DMS153 treated with DMSO at 0.1 percent for 48 hours (cell line): ENCODE measurements at regions not wholly inside any gene's neighbourhood (a gene's known extent, or its start where the extent isn't known, plus 50 kb on each side); places are given as distances from the start of the nearest gene placed in this dataset.

Experiments used
- DNase-seq: peaks from one replicate; lab custom pipeline; 2025; ENCODE audit not compliant: unreplicated experiment; lab: John Stamatoyannopoulos, UW

GRCh38 chr16:16780588-16780987, 401.6 kb downstream of the NPIPA7 start:
- no peak for DNase-seq

GRCh38 chr16:16782153-16782552, 403.2 kb downstream of the NPIPA7 start:
- DNase-seq: no peak

- no peak for DNase-seq
These were observed 409.1 kb downstream of the NPIPA7 start for GRCh38 chr16:16788004-16788403.

- DNase-seq: no peak
These were observed 411.7 kb downstream of the NPIPA7 start for GRCh38 chr16:16790597-16790996.

GRCh38 chr16:16791051-16791450, 412.1 kb downstream of the NPIPA7 start:
- DNase-seq: no peak

- no peak for DNase-seq
These were observed 418.3 kb downstream of the NPIPA7 start for GRCh38 chr16:16797239-16797638.

GRCh38 chr16:16798504-16798903, 419.6 kb downstream of the NPIPA7 start:
- DNase-seq: no peak

GRCh38 chr16:16805809-16806208, 426.9 kb downstream of the NPIPA7 start:
- no peak for DNase-seq

- DNase-seq: no peak
These were observed 436.7 kb downstream of the NPIPA7 start for GRCh38 chr16:16815641-16816040.

GRCh38 chr16:16817196-16817595, 438.3 kb downstream of the NPIPA7 start:
- no peak for DNase-seq

GRCh38 chr16:16821261-16821660, 442.3 kb downstream of the NPIPA7 start:
- no peak for DNase-seq

GRCh38 chr16:16828913-16829398, 450.0 kb downstream of the NPIPA7 start:
- DNase-seq: no peak

- no peak for DNase-seq
These were observed 451.5 kb downstream of the NPIPA7 start for GRCh38 chr16:16830401-16830800.

- DNase-seq: no peak
These were observed 452.0 kb downstream of the NPIPA7 start for GRCh38 chr16:16830973-16831372.

- DNase-seq: no peak
These were observed 454.2 kb downstream of the NPIPA7 start for GRCh38 chr16:16833165-16833564.

GRCh38 chr16:16850274-16850673, 471.3 kb downstream of the NPIPA7 start:
- no peak for DNase-seq

GRCh38 chr16:16857012-16857411, 478.1 kb downstream of the NPIPA7 start:
- no peak for DNase-seq

GRCh38 chr16:16857603-16858283, 478.8 kb downstream of the NPIPA7 start:
- DNase-seq: peak; percentile 75

- DNase-seq: peak; percentile 52
These were observed 482.6 kb downstream of the NPIPA7 start for GRCh38 chr16:16861546-16861945.

GRCh38 chr16:16863672-16864071, 484.7 kb downstream of the NPIPA7 start:
- DNase-seq: no peak

- no peak for DNase-seq
These were observed 485.6 kb downstream of the NPIPA7 start for GRCh38 chr16:16864536-16864935.

- no peak for DNase-seq
These were observed 486.4 kb downstream of the NPIPA7 start for GRCh38 chr16:16865374-16865773.

GRCh38 chr16:16867973-16868372, 489.0 kb downstream of the NPIPA7 start:
- DNase-seq: no peak
